ENCODE measurements at regions not wholly inside any gene's neighbourhood (a gene's known extent, or its start where the extent isn't known, plus 50 kb on each side); places are given as distances from the start of the nearest gene placed in this dataset.
"Not testable (repeated sequence)": the region's sequence is repeated elsewhere in the genome, so short reads cannot be mapped to it uniquely, and the experiment has no call there.

DNA sequence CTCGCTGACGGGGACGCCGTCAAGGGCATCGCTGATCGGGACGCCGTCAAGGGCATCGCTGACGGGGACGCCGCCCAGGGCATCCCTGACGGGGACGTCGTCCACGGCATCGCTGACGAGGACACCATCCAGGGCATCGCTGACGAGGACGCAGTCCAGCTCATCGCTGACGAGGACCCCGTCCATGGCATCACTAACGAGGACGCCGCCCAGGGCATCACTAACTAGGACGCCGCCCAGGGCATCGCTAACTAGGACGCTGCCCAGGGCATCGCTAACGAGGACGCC, 945.2 kb downstream of the TUBA3C start:
- Histone ChIP-seq H3K4me2 (ENCODE audit: low read length) (no peak overlapping the region), H3K4me3 (ENCODE audit: low read length) (no peak overlapping the region), H2AFZ (ENCODE audit: low read depth, low read length) (no peak overlapping the region), H3K4me1 (ENCODE audit: low read length) (no peaks in the 10 kb centered on the region), H3K27me3 (ENCODE audit: low read depth, low read length) (no peaks in the 10 kb centered on the region), H3K79me2 (ENCODE audit: low read length) (no peaks in the 10 kb centered on the region), H3K9me3 (ENCODE audit: insufficient read depth, low read length) (no peaks in the 10 kb centered on the region; the same call in 1 of the 2 replicates), H3K36me3 (replicated peaks; ENCODE audit: low read depth, low read length) (no peaks in the 10 kb centered on the region), H3K9ac (ENCODE audit: low read length) (no peak overlapping the region), H3K27ac (ENCODE audit: low read length) (no peak overlapping the region), H4K20me1 (ENCODE audit: insufficient read depth, low read length) (no peaks in the 10 kb centered on the region)
- no peak for TF ChIP-seq EZH2phosphoT487 (IDR thresholded peaks at IDR 0.05; ENCODE audit: low read depth)
- TF ChIP-seq, protein P1, sequence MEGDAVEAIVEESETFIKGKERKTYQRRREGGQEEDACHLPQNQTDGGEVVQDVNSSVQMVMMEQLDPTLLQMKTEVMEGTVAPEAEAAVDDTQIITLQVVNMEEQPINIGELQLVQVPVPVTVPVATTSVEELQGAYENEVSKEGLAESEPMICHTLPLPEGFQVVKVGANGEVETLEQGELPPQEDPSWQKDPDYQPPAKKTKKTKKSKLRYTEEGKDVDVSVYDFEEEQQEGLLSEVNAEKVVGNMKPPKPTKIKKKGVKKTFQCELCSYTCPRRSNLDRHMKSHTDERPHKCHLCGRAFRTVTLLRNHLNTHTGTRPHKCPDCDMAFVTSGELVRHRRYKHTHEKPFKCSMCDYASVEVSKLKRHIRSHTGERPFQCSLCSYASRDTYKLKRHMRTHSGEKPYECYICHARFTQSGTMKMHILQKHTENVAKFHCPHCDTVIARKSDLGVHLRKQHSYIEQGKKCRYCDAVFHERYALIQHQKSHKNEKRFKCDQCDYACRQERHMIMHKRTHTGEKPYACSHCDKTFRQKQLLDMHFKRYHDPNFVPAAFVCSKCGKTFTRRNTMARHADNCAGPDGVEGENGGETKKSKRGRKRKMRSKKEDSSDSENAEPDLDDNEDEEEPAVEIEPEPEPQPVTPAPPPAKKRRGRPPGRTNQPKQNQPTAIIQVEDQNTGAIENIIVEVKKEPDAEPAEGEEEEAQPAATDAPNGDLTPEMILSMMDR (IDR thresholded peaks at IDR 0.05; ENCODE audit: low read depth, low read length), result no peak

- Histone ChIP-seq H3K79me2 (ENCODE audit: low read length) (no peaks in the 10 kb centered on the region), H3K9ac (ENCODE audit: low read length) (no peak overlapping the region), H3K27me3 (ENCODE audit: low read depth, low read length) (no peaks in the 10 kb centered on the region), H3K27ac (ENCODE audit: low read length) (no peak overlapping the region), H3K4me2 (ENCODE audit: low read length) (no peak overlapping the region), H2AFZ (ENCODE audit: low read depth, low read length) (no peak overlapping the region), H3K4me1 (ENCODE audit: low read length) (no peaks in the 10 kb centered on the region), H3K9me3 (ENCODE audit: insufficient read depth, low read length) (no peaks in the 10 kb centered on the region; the same call in 1 of the 2 replicates), H3K4me3 (ENCODE audit: low read length) (no peak overlapping the region), H3K36me3 (replicated peaks; ENCODE audit: low read depth, low read length) (no peaks in the 10 kb centered on the region), H4K20me1 (ENCODE audit: insufficient read depth, low read length) (no peaks in the 10 kb centered on the region)
- no peak for TF ChIP-seq EZH2phosphoT487 (IDR thresholded peaks at IDR 0.05; ENCODE audit: low read depth)
- TF ChIP-seq, protein P1 (IDR thresholded peaks at IDR 0.05; ENCODE audit: low read depth, low read length), result no peak
Measured at GRCh38 chr13:18235756-18236527, 945.7 kb downstream of the TUBA3C start.

DNA sequence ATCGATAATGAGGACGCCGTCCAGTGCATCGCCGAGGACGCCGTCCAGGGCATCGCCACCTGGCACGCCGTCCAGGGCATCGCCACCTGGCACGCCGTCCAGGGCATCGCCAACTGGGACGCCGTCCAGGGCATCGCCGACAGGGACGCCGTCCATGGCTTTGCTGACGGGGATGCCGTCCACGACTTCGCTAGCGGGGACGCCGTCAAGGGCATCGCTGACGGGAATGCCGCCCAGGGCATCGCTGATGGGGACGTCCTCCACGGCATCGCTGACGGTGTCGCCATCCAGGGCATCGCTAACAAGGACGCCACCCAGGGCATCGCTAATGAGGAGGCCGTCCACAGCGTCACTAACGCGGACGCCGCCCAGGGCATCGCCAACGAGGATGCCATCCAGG, 946.5 kb downstream of the TUBA3C start:
- Histone ChIP-seq H3K4me3 (ENCODE audit: low read length) (no peak overlapping the region), H4K20me1 (ENCODE audit: insufficient read depth, low read length) (no peaks in the 10 kb centered on the region), H3K4me1 (ENCODE audit: low read length) (no peaks in the 10 kb centered on the region), H3K27me3 (ENCODE audit: low read depth, low read length) (no peaks in the 10 kb centered on the region), H3K36me3 (replicated peaks; ENCODE audit: low read depth, low read length) (no peaks in the 10 kb centered on the region), H3K9ac (ENCODE audit: low read length) (no peak overlapping the region), H3K9me3 (ENCODE audit: insufficient read depth, low read length) (no peaks in the 10 kb centered on the region; the same call in 1 of the 2 replicates), H2AFZ (ENCODE audit: low read depth, low read length) (no peak overlapping the region), H3K27ac (ENCODE audit: low read length) (no peak overlapping the region), H3K4me2 (ENCODE audit: low read length) (no peak overlapping the region), H3K79me2 (ENCODE audit: low read length) (no peaks in the 10 kb centered on the region)
- no peak for TF ChIP-seq EZH2phosphoT487 (IDR thresholded peaks at IDR 0.05; ENCODE audit: low read depth)
- TF ChIP-seq, protein P1 (IDR thresholded peaks at IDR 0.05; ENCODE audit: low read depth, low read length), result no peak

- not testable (repeated sequence) for H3K9me3 ChIP-seq (ENCODE audit: insufficient read depth, low read length); H3K9ac ChIP-seq (ENCODE audit: low read length); H4K20me1 ChIP-seq (ENCODE audit: insufficient read depth, low read length); H3K4me2 ChIP-seq (ENCODE audit: low read length); H3K4me3 ChIP-seq (ENCODE audit: low read length); H3K4me1 ChIP-seq (ENCODE audit: low read length); H3K36me3 ChIP-seq (replicated peaks; ENCODE audit: low read depth, low read length); H2AFZ ChIP-seq (ENCODE audit: low read depth, low read length); H3K27ac ChIP-seq (ENCODE audit: low read length); H3K27me3 ChIP-seq (ENCODE audit: low read depth, low read length); H3K79me2 ChIP-seq (ENCODE audit: low read length)
Measured at GRCh38 chr13:18234451-18234850, 947.2 kb downstream of the TUBA3C start.
